LNCaP clone FGC (cell line): ENCODE measurements at regions not wholly inside any gene's neighbourhood (a gene's known extent, or its start where the extent isn't known, plus 50 kb on each side); places are given as distances from the start of the nearest gene placed in this dataset.
A peak's percentile ranks its signal among the peaks of the same experiment; 100 is the strongest.

Experiments
- DNase-seq: peaks from one replicate; pipeline ENCODE4 v3.0.0-alpha.2; 2011; ENCODE audit warnings: low read depth
- H3K4me3 ChIP-seq: 2 replicates; pipeline ENCODE4 v1.5.1; 2011; ENCODE audit warnings: mild to moderate bottlenecking, low read depth, low read length, control low read depth
- TF ChIP-seq, protein P1 (sequence below): IDR thresholded peaks from 2 replicates; pipeline ENCODE4 v1.5.1; 2012; ENCODE audit warnings: mild to moderate bottlenecking; ENCODE audit not compliant: control insufficient read depth, insufficient read depth; ENCODE audit errors: extremely low read depth

DNA sequence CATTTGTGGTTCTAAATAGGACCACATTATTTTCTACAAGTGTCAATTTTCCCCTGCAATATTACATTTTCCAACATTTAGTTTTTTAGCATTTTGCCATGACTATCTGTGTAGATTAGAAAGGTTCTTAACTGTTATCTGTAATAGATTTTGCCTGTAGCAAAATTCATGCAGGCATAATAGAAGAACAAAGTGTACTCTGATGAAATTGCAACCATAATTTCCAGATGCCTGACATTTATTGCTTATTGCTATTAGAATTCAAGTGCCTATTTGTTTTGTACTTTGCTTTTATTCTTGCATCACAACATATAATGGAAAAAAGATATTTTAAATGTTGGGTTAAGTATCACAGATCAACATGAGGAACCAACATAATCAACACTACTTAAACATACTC is 337.7 kb downstream of the TOX3 start:
- TF ChIP-seq, protein P1, sequence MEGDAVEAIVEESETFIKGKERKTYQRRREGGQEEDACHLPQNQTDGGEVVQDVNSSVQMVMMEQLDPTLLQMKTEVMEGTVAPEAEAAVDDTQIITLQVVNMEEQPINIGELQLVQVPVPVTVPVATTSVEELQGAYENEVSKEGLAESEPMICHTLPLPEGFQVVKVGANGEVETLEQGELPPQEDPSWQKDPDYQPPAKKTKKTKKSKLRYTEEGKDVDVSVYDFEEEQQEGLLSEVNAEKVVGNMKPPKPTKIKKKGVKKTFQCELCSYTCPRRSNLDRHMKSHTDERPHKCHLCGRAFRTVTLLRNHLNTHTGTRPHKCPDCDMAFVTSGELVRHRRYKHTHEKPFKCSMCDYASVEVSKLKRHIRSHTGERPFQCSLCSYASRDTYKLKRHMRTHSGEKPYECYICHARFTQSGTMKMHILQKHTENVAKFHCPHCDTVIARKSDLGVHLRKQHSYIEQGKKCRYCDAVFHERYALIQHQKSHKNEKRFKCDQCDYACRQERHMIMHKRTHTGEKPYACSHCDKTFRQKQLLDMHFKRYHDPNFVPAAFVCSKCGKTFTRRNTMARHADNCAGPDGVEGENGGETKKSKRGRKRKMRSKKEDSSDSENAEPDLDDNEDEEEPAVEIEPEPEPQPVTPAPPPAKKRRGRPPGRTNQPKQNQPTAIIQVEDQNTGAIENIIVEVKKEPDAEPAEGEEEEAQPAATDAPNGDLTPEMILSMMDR, result no peak
- no peak for DNase-seq
- H3K4me3 ChIP-seq, result no peak overlapping the region

DNA sequence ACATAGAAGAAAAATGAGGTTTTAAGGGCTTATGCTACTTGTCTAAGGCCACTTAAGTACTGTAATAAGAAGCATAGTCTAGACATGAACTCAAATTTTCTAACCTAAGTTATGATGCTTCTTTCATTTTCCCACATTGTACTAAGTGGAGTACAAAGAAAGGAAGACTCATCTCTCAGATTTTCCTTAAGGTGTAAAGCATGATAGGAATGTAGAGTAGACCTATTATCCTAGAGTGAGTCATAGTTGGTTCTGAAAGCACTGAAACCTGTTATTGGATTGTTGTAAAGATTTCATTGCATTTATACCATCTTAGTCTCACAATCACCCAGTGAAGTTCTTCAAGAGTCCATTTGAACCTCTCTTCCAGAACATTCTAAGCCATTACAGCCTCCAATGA is 343.8 kb downstream of the TOX3 start:
- TF ChIP-seq, protein P1, result no peak
- DNase-seq, result no peak

DNA sequence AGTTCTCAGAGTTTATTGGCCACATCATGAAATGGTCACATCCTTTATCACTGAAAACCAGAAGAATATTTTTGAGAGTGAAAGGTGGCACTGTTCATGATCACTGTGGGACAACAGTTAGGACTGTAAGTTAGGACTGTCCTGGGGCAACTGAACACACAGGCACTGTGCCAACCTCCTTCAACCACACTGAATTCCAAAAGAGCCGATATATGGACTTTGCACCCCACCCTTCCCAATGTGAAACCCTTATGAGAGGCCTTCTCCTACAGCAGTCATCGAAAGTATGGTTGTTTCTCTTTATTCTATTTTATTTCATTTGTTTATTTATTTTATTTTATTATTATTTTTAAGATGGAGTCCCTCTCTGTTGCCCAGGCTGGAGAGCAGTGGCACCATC is 353.5 kb downstream of the TOX3 start:
- TF ChIP-seq, protein P1, result no peak
- DNase-seq, result no peak
- no peak overlapping the region for H3K4me3 ChIP-seq

More for the DNA sequence above, 343.8 kb downstream of the TOX3 start:
- H3K4me3 ChIP-seq, result no peak overlapping the region

DNA sequence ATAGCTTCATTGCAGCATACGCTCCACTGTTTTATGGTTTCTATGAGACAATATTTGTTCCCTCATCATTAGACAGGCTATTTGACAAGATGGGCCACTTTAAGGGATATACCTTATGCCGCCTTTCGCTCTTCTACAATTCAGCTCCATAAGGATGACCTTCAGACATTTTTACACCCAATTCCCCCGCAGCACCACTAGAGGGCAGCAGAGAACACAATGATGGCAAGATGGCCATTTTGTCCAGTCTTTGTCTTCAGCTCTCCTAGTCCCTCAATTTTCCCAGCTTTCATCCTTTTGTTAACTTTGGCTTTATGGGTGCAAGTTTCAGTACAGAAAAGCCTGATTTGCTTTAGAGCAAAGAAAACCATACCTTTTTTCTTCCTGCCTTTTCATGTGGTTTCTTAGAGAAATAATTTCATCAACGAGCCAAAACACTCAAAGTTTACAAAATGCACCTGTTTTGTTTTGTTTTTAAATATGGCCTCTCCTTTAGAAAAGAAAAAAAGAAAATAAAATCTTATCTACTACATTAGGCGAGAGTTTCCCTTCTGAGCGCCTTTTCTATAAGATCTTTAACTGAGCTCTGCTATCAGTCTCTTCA is 355.3 kb downstream of the TOX3 start:
- no peak overlapping the region for H3K4me3 ChIP-seq
- TF ChIP-seq, protein P1, result peak; percentile 95
- peak; percentile 37 for DNase-seq

DNA sequence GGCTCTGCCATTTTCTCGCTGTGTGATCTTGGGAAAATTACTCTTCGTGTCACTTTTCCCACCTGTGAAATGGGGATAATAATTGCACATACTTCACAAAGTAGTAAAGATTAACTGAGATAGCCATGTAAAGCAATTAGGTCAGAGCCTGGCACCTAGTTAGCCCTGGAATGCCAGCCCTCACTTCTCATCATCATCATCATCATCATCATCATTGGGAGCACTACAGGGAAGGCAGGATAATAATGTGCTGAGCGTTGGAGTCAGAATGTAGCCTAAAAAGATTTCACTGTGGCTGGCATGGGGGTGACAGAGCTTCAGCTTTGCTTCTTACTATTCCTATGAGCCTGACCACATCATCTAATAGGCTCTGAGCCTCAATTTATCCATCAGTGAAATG is 362.6 kb downstream of the TOX3 start:
- TF ChIP-seq, protein P1, result no peak
- DNase-seq, result no peak
- no peak overlapping the region for H3K4me3 ChIP-seq

DNA sequence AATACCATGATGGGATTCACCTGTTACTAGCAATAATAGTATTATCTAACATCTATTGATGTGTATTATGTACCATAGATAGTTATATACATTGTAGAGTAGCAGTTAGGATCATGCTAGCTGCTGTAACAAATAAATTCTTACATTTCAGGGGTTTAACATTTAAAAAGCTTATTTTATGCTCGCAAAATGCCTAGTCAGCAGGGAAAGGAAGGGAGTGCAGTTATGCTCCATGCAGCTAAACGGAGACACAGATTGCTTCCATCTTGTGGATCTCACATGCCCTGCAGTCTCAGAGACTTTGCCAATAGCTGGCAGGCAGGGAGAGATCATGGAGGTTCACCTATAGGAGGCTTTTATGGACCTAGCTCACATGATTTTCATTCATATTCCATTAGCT is 364.1 kb downstream of the TOX3 start:
- no peak for DNase-seq
- H3K4me3 ChIP-seq, result no peak overlapping the region
- TF ChIP-seq, protein P1, result no peak

DNA sequence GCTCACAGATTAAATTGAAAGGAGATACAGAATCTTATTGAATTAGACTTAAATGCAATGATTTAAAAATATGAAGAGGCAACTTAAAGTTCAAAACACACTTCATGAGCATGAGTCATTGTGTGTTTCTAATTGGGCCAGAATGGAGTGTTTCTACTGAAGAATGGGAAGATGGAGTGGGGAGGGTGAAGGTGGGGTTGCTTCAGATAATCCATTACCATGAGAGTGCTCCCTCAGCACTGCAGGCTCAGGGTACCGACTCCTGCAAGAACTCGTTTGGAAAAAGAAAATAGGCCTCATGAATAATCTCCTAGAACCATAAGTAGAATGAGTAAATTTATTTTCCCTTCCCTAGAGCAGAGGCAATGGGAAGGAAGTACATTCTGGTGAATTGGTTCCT is 372.8 kb downstream of the TOX3 start:
- no peak for DNase-seq
- no peak overlapping the region for H3K4me3 ChIP-seq
- TF ChIP-seq, protein P1, result no peak
